Neural crest cell (in vitro differentiated cells): ENCODE measurements at regions not wholly inside any gene's neighbourhood (a gene's known extent, or its start where the extent isn't known, plus 50 kb on each side); places are given as distances from the start of the nearest gene placed in this dataset.

ENCODE experiments used
- DNase-seq: peaks from one replicate; pipeline ENCODE4 v3.0.0; 2021; ENCODE audit warnings: low read depth, mixed read lengths, low spot score
- H3K27ac Mint-ChIP-seq: one replicate; pipeline ENCODE4 v1.8.0; 2021; ENCODE audit warnings: mild to moderate bottlenecking, mixed read lengths; ENCODE audit not compliant: unreplicated experiment
- H3K27me3 Mint-ChIP-seq: 2 replicates; pipeline ENCODE4 v1.8.0; 2021; ENCODE audit warnings: low read depth, mild to moderate bottlenecking, mixed read lengths
- H3K36me3 Mint-ChIP-seq: 2 replicates; pipeline ENCODE4 v1.8.0; 2021; ENCODE audit warnings: low read depth, mild to moderate bottlenecking, mixed read lengths
- H3K4me1 Mint-ChIP-seq: 2 replicates; pipeline ENCODE4 v1.8.0; 2021; ENCODE audit warnings: mixed read lengths
- H3K4me3 Mint-ChIP-seq: one replicate; pipeline ENCODE4 v1.8.0; 2021; ENCODE audit warnings: mild to moderate bottlenecking, mixed read lengths
- H3K9me3 Mint-ChIP-seq: 2 replicates; pipeline ENCODE4 v1.8.0; 2021; ENCODE audit warnings: mixed read lengths
- TF ChIP-seq, protein P1 (sequence below): fragments of 200-600 bp; sonication (generic); conservative IDR thresholded peaks from 2 replicates; pipeline ENCODE4 v1.5.0; 2021; ENCODE audit warnings: antibody characterized with exemption, mild to moderate bottlenecking

- TF ChIP-seq, protein P1, sequence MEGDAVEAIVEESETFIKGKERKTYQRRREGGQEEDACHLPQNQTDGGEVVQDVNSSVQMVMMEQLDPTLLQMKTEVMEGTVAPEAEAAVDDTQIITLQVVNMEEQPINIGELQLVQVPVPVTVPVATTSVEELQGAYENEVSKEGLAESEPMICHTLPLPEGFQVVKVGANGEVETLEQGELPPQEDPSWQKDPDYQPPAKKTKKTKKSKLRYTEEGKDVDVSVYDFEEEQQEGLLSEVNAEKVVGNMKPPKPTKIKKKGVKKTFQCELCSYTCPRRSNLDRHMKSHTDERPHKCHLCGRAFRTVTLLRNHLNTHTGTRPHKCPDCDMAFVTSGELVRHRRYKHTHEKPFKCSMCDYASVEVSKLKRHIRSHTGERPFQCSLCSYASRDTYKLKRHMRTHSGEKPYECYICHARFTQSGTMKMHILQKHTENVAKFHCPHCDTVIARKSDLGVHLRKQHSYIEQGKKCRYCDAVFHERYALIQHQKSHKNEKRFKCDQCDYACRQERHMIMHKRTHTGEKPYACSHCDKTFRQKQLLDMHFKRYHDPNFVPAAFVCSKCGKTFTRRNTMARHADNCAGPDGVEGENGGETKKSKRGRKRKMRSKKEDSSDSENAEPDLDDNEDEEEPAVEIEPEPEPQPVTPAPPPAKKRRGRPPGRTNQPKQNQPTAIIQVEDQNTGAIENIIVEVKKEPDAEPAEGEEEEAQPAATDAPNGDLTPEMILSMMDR = no peak
- no peak for DNase-seq
- no peak overlapping the region for H3K4me3 Mint-ChIP-seq
- no peak overlapping the region for H3K27ac Mint-ChIP-seq
- H3K36me3 Mint-ChIP-seq = no peaks in the 10 kb centered on the region
- peaks cover 3% of the 10 kb centered on the region for H3K9me3 Mint-ChIP-seq
- no peaks in the 10 kb centered on the region for H3K4me1 Mint-ChIP-seq
- no peaks in the 10 kb centered on the region for H3K27me3 Mint-ChIP-seq
Measured at GRCh38 chr16:60907645-60908044, 1128.6 kb downstream of the CDH8 start.

DNA sequence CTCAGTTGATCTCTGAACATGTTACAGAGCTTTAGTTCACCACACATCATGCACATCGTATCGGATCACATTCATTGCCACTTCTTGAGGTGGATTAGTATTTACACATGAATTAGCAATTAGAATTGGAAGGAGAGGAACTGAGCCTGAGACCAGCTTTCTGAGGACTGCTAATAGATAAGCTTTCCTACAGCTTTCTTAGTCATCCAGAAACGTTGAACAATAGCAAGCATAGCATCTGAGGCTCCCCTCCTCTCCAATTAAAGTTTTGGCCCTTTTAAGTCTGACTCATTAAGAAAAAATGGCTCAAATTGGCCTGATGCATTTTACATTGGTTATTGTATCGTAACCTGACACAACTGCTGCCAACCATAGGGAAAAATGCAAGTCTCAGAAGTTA is 1130.4 kb downstream of the CDH8 start:
- Mint-ChIP-seq H3K4me1 (no peaks in the 10 kb centered on the region), H3K36me3 (no peaks in the 10 kb centered on the region), H3K27ac (no peak overlapping the region), H3K9me3 (no peaks in the 10 kb centered on the region), H3K4me3 (no peak overlapping the region), H3K27me3 (no peaks in the 10 kb centered on the region)
- no peak for DNase-seq
- TF ChIP-seq, protein P1 = no peak

GRCh38 chr16:60902114-60902513 is 1134.1 kb downstream of the CDH8 start:
- TF ChIP-seq, protein P1 = no peak
- Mint-ChIP-seq H3K27me3 (no peaks in the 10 kb centered on the region), H3K27ac (no peak overlapping the region), H3K36me3 (no peaks in the 10 kb centered on the region), H3K9me3 (no peaks in the 10 kb centered on the region), H3K4me3 (no peak overlapping the region), H3K4me1 (no peaks in the 10 kb centered on the region)
- DNase-seq = no peak

- H3K4me3 Mint-ChIP-seq = no peak overlapping the region
- H3K36me3 Mint-ChIP-seq = no peaks in the 10 kb centered on the region
- no peaks in the 10 kb centered on the region for H3K4me1 Mint-ChIP-seq
- TF ChIP-seq, protein P1 = no peak
- H3K9me3 Mint-ChIP-seq = peaks cover 6% of the 10 kb centered on the region
- H3K27ac Mint-ChIP-seq = no peak overlapping the region
- H3K27me3 Mint-ChIP-seq = no peaks in the 10 kb centered on the region
- no peak for DNase-seq
Measured at GRCh38 chr16:60882816-60883215, 1153.4 kb downstream of the CDH8 start.

DNA sequence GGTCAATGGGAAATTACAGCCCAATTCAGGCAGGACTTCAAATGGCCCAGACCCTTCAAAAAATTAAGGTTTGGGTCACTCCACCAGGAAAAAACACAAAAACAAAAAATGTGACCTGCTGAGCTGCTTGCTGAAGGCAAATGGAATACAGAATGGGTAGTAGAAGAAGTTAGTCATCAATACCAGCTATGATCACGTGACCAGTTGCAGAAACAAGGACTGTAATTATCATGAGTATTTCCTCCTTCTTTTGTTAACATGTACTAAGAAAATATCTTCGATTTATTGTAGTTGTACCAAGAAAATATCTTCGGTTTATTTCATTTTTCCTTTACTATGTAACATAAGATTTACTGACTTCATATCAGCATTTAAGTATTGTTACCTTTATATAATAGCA is 1183.6 kb downstream of the CDH8 start:
- no peaks in the 10 kb centered on the region for H3K36me3 Mint-ChIP-seq
- no peak overlapping the region for H3K27ac Mint-ChIP-seq
- no peak for DNase-seq
- TF ChIP-seq, protein P1 = no peak
- H3K27me3 Mint-ChIP-seq = peaks cover 9% of the 10 kb centered on the region
- H3K9me3 Mint-ChIP-seq = peaks cover 9% of the 10 kb centered on the region
- H3K4me3 Mint-ChIP-seq = no peak overlapping the region
- no peaks in the 10 kb centered on the region for H3K4me1 Mint-ChIP-seq

GRCh38 chr16:60821661-60822060 is 1214.6 kb downstream of the CDH8 start:
- Mint-ChIP-seq H3K4me3 (no peak overlapping the region), H3K9me3 (peaks cover 2% of the 10 kb centered on the region), H3K36me3 (no peaks in the 10 kb centered on the region), H3K4me1 (no peaks in the 10 kb centered on the region), H3K27ac (no peak overlapping the region), H3K27me3 (peaks cover 5% of the 10 kb centered on the region)
- TF ChIP-seq, protein P1 = no peak
- no peak for DNase-seq
